ENCODE measurements at regions not wholly inside any gene's neighbourhood (a gene's known extent, or its start where the extent isn't known, plus 50 kb on each side); places are given as distances from the start of the nearest gene placed in this dataset.

DNA sequence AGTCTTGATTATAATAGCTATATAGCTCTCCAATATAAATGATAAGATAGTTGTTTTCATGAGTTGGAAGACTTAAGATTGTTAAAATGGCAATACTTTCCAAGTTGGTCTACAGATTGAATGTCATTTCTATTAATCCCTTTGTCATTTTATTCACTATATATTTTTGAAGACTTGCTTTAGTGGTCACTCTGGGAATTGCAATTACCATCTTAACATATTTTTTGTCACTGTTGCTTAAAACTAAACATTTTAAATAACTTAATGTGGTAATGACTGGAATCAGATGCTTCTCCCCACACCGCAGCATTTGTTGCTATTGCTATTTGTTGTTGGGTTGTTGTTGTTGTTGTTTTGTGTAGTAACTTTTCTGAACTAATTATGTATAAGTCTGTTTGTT lies 1592.9 kb downstream of the MRPL39 start:
- no peak for TF ChIP-seq RFX5 (IDR thresholded peaks at IDR 0.05; ENCODE audit: borderline replicate concordance, low read depth, low read length)
- TF ChIP-seq CBX8 (IDR thresholded peaks at IDR 0.05; ENCODE audit: borderline replicate concordance, low read depth, low read length) = no peak
- TF ChIP-seq, protein P1, sequence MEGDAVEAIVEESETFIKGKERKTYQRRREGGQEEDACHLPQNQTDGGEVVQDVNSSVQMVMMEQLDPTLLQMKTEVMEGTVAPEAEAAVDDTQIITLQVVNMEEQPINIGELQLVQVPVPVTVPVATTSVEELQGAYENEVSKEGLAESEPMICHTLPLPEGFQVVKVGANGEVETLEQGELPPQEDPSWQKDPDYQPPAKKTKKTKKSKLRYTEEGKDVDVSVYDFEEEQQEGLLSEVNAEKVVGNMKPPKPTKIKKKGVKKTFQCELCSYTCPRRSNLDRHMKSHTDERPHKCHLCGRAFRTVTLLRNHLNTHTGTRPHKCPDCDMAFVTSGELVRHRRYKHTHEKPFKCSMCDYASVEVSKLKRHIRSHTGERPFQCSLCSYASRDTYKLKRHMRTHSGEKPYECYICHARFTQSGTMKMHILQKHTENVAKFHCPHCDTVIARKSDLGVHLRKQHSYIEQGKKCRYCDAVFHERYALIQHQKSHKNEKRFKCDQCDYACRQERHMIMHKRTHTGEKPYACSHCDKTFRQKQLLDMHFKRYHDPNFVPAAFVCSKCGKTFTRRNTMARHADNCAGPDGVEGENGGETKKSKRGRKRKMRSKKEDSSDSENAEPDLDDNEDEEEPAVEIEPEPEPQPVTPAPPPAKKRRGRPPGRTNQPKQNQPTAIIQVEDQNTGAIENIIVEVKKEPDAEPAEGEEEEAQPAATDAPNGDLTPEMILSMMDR (IDR thresholded peaks at IDR 0.05; ENCODE audit: control extremely low read depth in 1 of 3, insufficient read depth in 1 of 3, low read depth in 1 of 3, low read length in 3 of 3) = no peak
- TF ChIP-seq POLR2AphosphoS5 (IDR thresholded peaks at IDR 0.05; ENCODE audit: low read depth, low read length) = no peak
- TF ChIP-seq BACH1 (IDR thresholded peaks at IDR 0.05; ENCODE audit: low read length) = no peak
- no peak for TF ChIP-seq YY1 (IDR thresholded peaks at IDR 0.05; ENCODE audit: low read depth, low read length)
- TF ChIP-seq EZH2 (IDR thresholded peaks at IDR 0.05; ENCODE audit: low read depth, low read length, severe bottlenecking) = no peak
- no peak for TF ChIP-seq SP2 (IDR thresholded peaks at IDR 0.05; ENCODE audit: low read length)
- TF ChIP-seq POLR2A (IDR thresholded peaks at IDR 0.05; ENCODE audit: control extremely low read depth in 1 of 2, low read depth in 2 of 2, low read length in 2 of 2) = no peak
- no peak for TF ChIP-seq TBP (IDR thresholded peaks at IDR 0.05; ENCODE audit: low read depth, low read length)
- TF ChIP-seq TEAD4 (IDR thresholded peaks at IDR 0.05; ENCODE audit: low read depth, low read length) = no peak
- TF ChIP-seq NANOG (IDR thresholded peaks at IDR 0.05; ENCODE audit: insufficient read depth, low read depth, low read length, poor library complexity, severe bottlenecking) = no peak
